Mucosa of gallbladder (tissue), 1 donor: ENCODE measurements at regions not wholly inside any gene's neighbourhood (a gene's known extent, or its start where the extent isn't known, plus 50 kb on each side); places are given as distances from the start of the nearest gene placed in this dataset.
A peak's percentile ranks its signal among the peaks of the same experiment; 100 is the strongest.

ENCODE experiments used
- DNase-seq: peaks from one replicate; pipeline ENCODE4 v3.0.0-alpha.2; 2020; ENCODE audit warnings: low spot score
- donor health status: DM: no; HTN: no; CAD: no.

GRCh38 chr9:131809941-131810344 is 70.1 kb upstream of the RAPGEF1 start:
- DNase-seq, result no peak

DNA sequence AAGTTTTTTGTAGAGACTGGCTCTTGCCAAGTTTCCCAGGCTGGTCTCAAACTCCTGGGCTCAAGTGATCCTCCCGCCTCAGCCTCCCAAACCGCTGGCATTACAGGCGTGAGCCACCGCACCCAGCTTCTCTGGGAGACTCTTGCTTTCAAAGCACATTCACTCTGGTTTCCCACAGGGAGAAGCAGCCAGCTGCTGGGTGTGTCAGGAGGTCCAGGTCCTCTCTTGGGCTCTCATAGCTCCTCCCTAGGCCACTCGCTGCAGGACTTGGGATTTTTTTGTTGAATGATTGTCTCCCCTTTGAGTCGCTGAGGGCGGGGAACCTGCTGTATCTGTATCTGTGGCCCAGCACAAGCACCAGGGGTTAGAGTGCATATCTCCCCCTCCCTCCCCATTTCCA is 68.4 kb upstream of the RAPGEF1 start:
- DNase-seq, result no peak

DNA sequence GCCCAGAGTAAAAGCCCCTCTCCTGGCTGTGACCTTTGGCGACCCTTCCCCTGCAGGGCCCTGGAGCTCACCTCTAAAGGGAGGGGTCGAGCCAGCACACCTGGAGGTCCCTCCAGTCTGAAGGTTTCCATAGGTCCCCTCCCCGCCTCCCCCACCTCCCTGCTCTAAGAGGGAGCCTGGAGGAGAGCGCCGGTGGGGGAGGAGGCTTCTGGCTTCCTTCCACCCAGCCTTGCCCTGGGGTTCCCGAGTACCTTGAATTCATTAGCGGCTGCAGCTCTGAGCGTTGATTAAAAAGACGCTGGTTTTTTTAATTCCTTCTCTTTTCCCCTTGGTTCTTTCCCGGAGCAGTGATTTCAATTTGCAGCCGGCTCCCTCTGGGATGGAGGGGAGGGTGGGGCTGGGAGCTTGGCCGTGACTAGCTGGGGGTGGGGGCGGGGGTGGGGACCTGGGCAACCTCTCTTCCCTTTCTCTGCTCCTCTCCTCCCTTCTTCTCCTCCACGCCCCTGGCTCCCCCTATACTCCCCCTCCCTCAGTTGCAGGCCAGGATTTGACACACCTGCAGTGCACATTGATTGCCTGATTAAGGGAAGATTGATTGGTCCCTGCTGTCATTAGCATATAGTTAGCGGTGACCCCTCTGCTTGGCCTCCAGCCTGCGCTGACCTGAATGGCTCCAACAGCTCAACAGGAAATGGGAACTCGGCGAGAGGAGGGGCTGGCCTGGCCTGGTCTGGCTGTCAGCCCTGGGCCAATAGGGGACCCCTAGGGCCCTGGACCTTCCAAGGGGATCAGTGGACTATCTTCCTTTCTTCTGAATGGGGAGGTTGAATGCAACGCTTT is 67.5 kb upstream of the RAPGEF1 start:
- DNase-seq, result no peak

DNA sequence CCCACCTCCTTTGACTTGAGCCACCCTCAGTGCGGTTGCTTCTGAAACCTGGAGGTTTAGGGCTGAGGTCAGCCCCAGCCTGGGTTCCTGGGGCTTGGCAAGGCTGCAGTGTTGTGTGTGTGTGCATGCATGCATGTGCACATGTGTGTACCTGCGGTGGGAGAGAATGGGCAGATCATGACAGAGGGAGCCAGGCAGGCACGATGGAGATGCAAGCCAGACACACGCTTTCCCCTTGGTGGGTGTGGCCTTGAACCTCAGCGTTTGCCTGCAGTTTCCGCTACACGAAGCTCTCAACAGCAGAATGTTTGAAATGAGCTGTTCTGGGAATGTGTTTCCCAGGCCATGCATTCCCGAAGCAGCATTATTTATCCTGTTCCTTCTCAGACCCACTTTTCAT is 65.9 kb upstream of the RAPGEF1 start:
- no peak for DNase-seq

GRCh38 chr9:131804826-131805225 is 65.0 kb upstream of the RAPGEF1 start:
- DNase-seq, result no peak

DNA sequence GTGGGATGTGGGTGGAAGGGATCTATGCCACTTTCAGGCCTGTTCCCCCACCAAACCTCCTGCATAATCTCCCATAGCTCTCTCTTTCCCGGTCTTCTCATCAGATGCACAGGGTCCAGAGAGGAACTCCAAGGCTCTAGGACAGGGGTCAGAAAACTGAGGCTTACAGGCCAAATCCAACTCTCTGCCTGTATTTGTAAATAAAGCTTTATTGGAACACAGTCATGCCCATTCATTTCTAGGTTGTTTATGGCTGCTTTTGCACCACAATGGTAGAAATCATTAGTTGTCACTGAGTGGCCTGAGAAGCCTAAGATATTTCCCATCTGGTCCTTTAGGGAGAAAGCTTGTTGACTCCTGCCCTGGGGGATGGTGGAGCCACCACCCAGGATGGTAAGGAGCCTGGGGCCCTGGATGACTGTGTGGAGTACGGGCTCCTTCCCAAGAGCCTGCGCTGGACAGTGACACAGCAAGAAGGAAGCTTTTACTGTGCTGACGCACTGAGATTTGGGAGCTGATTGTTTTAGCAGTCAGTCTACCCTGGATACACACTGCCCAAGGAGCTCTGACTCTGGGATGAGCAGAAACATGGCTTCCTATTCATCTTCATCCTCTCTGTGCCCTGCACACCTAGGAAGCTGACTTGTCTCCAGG is 64.0 kb upstream of the RAPGEF1 start:
- DNase-seq, result no peak

DNA sequence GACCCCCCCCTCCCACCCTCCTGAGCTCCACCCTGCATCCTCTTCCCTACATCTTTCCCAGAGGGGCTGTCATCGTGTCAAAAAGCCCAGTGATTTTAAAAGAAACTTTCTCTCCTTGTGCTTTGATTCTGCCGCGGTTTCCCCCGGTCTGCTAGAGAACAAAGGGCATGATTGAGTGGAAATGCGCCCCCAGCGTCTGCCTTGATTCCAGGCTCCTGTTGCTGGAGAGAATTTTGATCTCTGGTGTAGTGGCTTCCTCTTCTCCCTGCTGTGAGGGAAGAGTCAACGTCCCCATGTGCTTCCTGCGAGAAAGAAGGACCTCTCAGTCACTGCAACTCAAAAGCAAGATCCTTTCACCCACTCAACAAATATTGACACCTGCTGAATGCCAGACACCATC is 61.9 kb upstream of the RAPGEF1 start:
- DNase-seq, result no peak

- no peak for DNase-seq
Measured at GRCh38 chr9:131800843-131801242, 61.0 kb upstream of the RAPGEF1 start.

DNA sequence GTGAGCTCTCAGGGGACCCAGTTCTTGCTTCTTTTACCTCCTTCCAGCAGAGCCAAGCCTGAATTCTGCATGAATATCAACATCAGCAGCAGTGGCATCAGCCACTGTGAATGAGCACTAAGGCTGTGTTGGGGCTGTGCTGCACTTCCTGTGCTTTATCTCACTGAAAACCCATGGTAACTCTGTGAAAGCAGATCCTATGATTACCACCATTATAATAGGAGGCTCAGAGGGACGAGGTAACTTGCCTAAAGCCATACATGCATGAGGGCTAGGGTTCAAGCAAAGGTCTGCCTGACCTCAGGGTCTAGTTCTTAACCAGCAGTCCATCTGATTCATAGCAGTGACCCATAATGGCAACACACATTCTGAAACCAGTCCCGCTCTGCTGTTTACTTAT is 60.5 kb upstream of the RAPGEF1 start:
- no peak for DNase-seq

- peak; percentile 57 for DNase-seq
Measured at GRCh38 chr9:131799177-131799823, 59.4 kb upstream of the RAPGEF1 start.

GRCh38 chr9:131798246-131798645 is 58.4 kb upstream of the RAPGEF1 start:
- DNase-seq, result no peak

DNA sequence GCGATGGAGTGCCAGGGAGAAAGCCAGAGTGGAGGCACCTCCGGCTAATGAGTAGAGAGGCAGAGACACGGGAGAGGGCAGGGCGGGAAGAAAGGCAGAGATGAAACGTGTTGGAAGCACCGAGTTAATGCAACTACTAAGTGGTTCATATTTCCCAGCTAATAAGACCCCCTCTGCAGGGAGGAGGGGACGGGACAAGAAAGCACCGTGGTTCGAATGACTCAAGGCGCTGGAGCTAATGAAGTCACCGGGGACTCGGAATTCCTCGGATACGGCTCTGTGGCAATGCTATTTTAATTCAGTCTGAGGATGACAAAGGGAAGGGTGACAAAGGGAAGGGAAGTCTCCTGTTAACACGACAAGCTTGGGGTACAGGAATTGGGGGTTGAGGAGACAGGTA is 54.5 kb upstream of the RAPGEF1 start:
- DNase-seq, result no peak

DNA sequence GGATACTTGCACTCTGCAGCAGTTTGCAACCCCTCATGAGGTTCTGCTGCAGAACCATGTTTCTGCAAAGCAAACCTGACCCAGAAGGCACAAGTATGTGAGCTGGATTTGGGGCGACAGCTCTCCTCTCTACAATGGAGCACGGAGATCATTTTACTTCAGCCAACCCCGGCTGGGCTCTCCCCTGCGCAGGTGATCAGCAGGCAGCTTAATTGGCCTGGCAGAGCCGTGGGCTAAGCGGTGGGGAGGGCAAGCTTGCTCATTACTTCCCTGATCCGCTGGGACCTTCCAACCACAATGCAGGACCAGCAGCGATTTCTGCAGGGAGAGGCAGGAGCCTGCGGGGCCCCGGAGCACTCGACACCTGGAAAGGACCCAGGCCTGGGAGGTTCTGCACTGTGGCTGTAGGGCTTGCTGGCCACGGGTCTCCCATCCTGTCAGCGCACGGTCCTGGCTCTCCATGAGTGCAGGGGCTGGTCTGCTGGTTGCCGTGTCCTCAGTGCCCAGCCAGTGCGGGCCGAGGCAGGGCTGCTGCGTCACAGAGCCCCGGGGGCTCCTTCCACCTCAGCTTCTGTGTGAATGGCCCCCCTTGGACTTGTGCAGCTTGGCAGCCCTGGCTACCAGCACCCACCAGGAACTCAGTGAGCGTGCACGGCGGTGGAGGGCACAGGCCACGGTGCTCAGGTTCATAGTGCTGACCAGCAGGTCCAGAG is 51.8 kb upstream of the RAPGEF1 start:
- no peak for DNase-seq
